NCI-H146 treated with DMSO at 0.1 percent for 48 hours (cell line): ENCODE measurements at regions not wholly inside any gene's neighbourhood (a gene's known extent, or its start where the extent isn't known, plus 50 kb on each side); places are given as distances from the start of the nearest gene placed in this dataset.
"Not testable (repeated sequence)": the region's sequence is repeated elsewhere in the genome, so short reads cannot be mapped to it uniquely, and the experiment has no call there.

ENCODE experiments used
- DNase-seq: peaks from one replicate; lab custom pipeline; 2025; ENCODE audit not compliant: unreplicated experiment; lab: John Stamatoyannopoulos, UW

- DNase-seq: no peak
Observed at GRCh38 chr13:81473366-81473899, 1132.5 kb upstream of the SPRY2 start.

- no peak for DNase-seq
Observed at GRCh38 chr13:81458170-81458569, 1117.2 kb upstream of the SPRY2 start.

- DNase-seq: no peak
Observed at GRCh38 chr13:81446441-81446840, 1105.5 kb upstream of the SPRY2 start.

GRCh38 chr13:81442904-81443303 is 1102.0 kb upstream of the SPRY2 start:
- no peak for DNase-seq

- DNase-seq: no peak
Observed at GRCh38 chr13:81425286-81425685, 1084.4 kb upstream of the SPRY2 start.

- no peak for DNase-seq
Observed at GRCh38 chr13:81409284-81409683, 1068.4 kb upstream of the SPRY2 start.

GRCh38 chr13:81408647-81409046 is 1067.7 kb upstream of the SPRY2 start:
- no peak for DNase-seq

- no peak for DNase-seq
Observed at GRCh38 chr13:81406639-81407292, 1065.8 kb upstream of the SPRY2 start.

- no peak for DNase-seq
Observed at GRCh38 chr13:81406022-81406421, 1065.1 kb upstream of the SPRY2 start.

- DNase-seq: no peak
Observed at GRCh38 chr13:81396192-81396591, 1055.3 kb upstream of the SPRY2 start.

- peak; percentile 41 for DNase-seq
Observed at GRCh38 chr13:81395368-81395767, 1054.4 kb upstream of the SPRY2 start.

GRCh38 chr13:81394640-81395039 is 1053.7 kb upstream of the SPRY2 start:
- DNase-seq: no peak

- DNase-seq: no peak
Observed at GRCh38 chr13:81393721-81394120, 1052.8 kb upstream of the SPRY2 start.

GRCh38 chr13:81393110-81393509 is 1052.2 kb upstream of the SPRY2 start:
- DNase-seq: no peak

GRCh38 chr13:81388400-81388799 is 1047.5 kb upstream of the SPRY2 start:
- no peak for DNase-seq

GRCh38 chr13:81383444-81383843 is 1042.5 kb upstream of the SPRY2 start:
- no peak for DNase-seq

- DNase-seq: no peak
Observed at GRCh38 chr13:81382246-81382645, 1041.3 kb upstream of the SPRY2 start.

- no peak for DNase-seq
Observed at GRCh38 chr13:81381560-81381959, 1040.6 kb upstream of the SPRY2 start.

GRCh38 chr13:81379183-81379582 is 1038.3 kb upstream of the SPRY2 start:
- DNase-seq: no peak

- no peak for DNase-seq
Observed at GRCh38 chr13:81377921-81378320, 1037.0 kb upstream of the SPRY2 start.

- no peak for DNase-seq
Observed at GRCh38 chr13:81375709-81376108, 1034.8 kb upstream of the SPRY2 start.

GRCh38 chr13:81362711-81363110 is 1021.8 kb upstream of the SPRY2 start:
- DNase-seq: not testable (repeated sequence)

- no peak for DNase-seq
Observed at GRCh38 chr13:81350056-81350455, 1009.1 kb upstream of the SPRY2 start.
